Thyroid gland (tissue), 4 donors: ENCODE measurements at regions not wholly inside any gene's neighbourhood (a gene's known extent, or its start where the extent isn't known, plus 50 kb on each side); places are given as distances from the start of the nearest gene placed in this dataset.

Experiments used
- POLR2A ChIP-seq, 2 donors: fragments of 450-650 bp; IDR thresholded peaks; one replicate each; pipeline ENCODE4 v1.6.1; 2017; ENCODE audit warnings: antibody characterized with exemption in 2 of 2, mild to moderate bottlenecking in 2 of 2, moderate library complexity in 1 of 2
- TF ChIP-seq, protein P1 (sequence below), 6 experiments: fragments of 200-600 bp in 3 of 6; fragments of 450-650 bp in 3 of 6; sonication (generic) in 3 of 6; IDR thresholded peaks; one replicate each; pipeline ENCODE4 v1.5.1; 2016 to 2019; ENCODE audit warnings: antibody characterized with exemption in 6 of 6, mild to moderate bottlenecking in 2 of 6, inconsistent platforms in 1 of 6, moderate library complexity in 1 of 6

DNA sequence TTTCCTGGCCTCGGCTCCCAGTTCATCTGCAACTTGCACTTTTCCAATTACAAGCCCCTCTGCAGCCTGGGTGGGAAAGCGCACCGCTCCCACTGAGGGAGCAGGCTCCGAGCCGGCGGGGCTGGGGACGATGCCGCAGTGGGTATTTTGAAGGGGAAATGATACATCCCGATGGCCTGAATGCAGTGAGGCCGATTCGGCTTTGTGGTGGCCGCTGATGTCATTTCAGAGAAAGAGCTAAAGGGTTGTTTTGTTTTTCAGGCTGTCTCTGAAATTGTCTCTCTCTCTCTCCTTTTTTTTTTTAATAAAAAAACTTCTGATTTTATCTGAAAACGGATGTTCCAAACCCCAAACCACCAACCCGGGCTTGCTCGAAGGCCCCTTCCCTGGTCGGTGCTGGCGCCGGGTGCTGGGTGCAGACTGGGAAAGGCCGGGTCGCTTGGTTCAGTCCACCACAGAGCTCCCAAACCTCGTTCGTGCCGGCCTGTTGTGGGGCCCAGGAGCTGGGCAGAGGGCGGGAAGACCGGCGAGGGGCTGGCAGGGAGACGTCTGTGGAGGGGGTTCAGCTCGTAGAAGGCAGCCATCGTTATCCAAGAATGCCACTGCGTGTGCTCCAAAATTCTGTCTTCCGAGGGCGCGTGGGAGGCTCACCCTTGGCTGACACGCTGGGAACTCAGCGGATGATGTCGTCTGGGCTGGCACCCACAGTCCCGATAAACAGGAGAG, 102.8 kb downstream of the FOXL1 start:
- TF ChIP-seq, protein P1, sequence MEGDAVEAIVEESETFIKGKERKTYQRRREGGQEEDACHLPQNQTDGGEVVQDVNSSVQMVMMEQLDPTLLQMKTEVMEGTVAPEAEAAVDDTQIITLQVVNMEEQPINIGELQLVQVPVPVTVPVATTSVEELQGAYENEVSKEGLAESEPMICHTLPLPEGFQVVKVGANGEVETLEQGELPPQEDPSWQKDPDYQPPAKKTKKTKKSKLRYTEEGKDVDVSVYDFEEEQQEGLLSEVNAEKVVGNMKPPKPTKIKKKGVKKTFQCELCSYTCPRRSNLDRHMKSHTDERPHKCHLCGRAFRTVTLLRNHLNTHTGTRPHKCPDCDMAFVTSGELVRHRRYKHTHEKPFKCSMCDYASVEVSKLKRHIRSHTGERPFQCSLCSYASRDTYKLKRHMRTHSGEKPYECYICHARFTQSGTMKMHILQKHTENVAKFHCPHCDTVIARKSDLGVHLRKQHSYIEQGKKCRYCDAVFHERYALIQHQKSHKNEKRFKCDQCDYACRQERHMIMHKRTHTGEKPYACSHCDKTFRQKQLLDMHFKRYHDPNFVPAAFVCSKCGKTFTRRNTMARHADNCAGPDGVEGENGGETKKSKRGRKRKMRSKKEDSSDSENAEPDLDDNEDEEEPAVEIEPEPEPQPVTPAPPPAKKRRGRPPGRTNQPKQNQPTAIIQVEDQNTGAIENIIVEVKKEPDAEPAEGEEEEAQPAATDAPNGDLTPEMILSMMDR (IDR thresholded peaks at IDR 0.05): no peak
- no peak for TF ChIP-seq POLR2A (IDR thresholded peaks at IDR 0.05)
